ENCODE measurements at regions not wholly inside any gene's neighbourhood (a gene's known extent, or its start where the extent isn't known, plus 50 kb on each side); places are given as distances from the start of the nearest gene placed in this dataset.

DNA sequence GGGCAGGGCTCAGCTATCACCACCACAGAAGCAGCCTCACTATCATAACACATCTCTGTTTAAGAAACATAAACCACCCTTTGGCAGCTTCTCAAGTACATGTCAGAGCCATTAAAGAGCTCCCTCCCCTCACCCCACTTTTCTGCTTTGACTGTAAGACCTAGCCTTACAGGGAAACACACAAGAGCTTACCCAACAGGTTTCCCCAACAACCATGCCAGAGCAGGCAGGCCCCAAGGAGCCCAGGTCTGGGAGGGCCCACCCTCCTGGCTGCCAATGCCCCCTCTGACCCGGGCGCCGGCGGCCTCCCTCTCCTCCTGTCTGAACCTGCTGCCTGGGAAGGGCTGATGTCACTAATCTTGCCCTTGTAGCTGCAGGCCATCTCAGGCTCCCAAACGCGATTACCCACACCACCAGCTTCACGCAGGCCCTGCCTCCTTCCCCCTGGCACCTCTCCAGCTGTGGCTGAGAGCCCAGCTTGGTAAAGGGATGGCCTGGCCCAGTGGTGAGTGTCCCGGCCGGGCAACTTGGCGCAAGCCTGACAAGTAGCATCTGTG, 402.0 kb downstream of the MAFB start:
- Histone ChIP-seq H3F3A (ENCODE audit: insufficient read depth) (no peaks in the 10 kb centered on the region), H2AFZ (ENCODE audit: low read depth, low read length, severe bottlenecking) (no peak overlapping the region), H3K36me3 (ENCODE audit: low read length) (no peaks in the 10 kb centered on the region), H3K27me3 (ENCODE audit: low read length) (no peaks in the 10 kb centered on the region), H3K9me2 (replicated peaks; ENCODE audit: insufficient read depth, low read length) (no peaks in the 10 kb centered on the region), H3K4me2 (ENCODE audit: low read depth, low read length, poor library complexity, severe bottlenecking) (no peak overlapping the region), H3K9ac (ENCODE audit: low read length) (no peak overlapping the region), H3K9me3 (ENCODE audit: insufficient read depth, low read length) (no peaks in the 10 kb centered on the region), H4K20me1 (ENCODE audit: low read depth, low read length) (no peaks in the 10 kb centered on the region), H3K27ac (ENCODE audit: low read depth, low read length) (no peak overlapping the region), H3K4me3 (ENCODE audit: insufficient read depth, low read length, poor library complexity, severe bottlenecking) (no peak overlapping the region), H3K79me2 (ENCODE audit: insufficient read depth, low read length) (no peaks in the 10 kb centered on the region)
- TF ChIP-seq CTCF (IDR thresholded peaks at IDR 0.05; ENCODE audit: insufficient read depth, low read length, poor library complexity, severe bottlenecking) (no peak), EZH2phosphoT487 (conservative IDR thresholded peaks at IDR 0.05; ENCODE audit: low read length) (no peak)

DNA sequence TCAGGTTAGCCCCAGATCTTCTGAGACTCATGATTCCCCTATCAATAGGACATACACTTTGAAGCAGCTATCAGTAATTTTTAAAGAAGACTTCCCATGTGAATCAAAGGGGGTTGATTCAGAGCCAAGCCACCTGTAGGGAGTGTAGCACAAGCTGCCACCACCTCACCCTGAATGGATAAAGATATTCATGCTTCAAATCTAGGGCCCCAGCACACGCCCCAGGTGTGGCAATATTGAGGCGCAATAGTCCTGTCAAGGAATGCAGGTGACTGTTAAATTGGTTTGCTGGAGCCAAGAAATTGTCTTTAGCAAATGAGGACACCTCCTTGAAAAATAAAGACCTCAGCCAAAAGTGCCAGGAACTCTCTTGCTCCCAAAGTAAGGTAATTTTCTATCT, 404.4 kb downstream of the MAFB start:
- Histone ChIP-seq H3K79me2 (ENCODE audit: insufficient read depth, low read length) (no peaks in the 10 kb centered on the region), H4K20me1 (ENCODE audit: low read depth, low read length) (no peaks in the 10 kb centered on the region), H3K4me2 (ENCODE audit: low read depth, low read length, poor library complexity, severe bottlenecking) (no peak overlapping the region), H3K36me3 (ENCODE audit: low read length) (no peaks in the 10 kb centered on the region), H3K27me3 (ENCODE audit: low read length) (no peaks in the 10 kb centered on the region), H3F3A (ENCODE audit: insufficient read depth) (no peaks in the 10 kb centered on the region), H3K9ac (ENCODE audit: low read length) (no peak overlapping the region), H3K9me2 (replicated peaks; ENCODE audit: insufficient read depth, low read length) (no peaks in the 10 kb centered on the region), H3K9me3 (ENCODE audit: insufficient read depth, low read length) (no peaks in the 10 kb centered on the region), H3K4me3 (ENCODE audit: insufficient read depth, low read length, poor library complexity, severe bottlenecking) (no peak overlapping the region), H3K27ac (ENCODE audit: low read depth, low read length) (no peak overlapping the region), H2AFZ (ENCODE audit: low read depth, low read length, severe bottlenecking) (no peak overlapping the region)
- no peak for TF ChIP-seq EZH2phosphoT487 (conservative IDR thresholded peaks at IDR 0.05; ENCODE audit: low read length)

DNA sequence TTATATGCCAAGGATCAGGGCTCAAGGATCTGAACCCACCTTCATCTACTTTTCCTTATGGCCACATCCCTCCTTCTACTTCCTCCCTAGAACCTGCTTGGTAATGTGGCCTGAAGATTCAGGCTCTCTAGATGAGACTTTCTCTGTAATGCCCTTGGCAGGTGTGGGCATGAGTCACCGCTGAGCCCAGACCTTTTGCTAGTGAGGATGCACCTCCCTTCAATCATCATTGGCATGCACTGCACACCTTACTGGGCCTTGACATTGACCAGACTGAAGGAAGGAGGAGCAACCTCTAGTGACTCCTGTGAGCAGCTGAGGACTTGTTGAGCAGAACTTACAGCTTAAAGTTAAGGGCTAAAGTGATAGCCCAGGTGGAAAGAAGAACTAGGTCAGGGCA, 405.3 kb downstream of the MAFB start:
- no peak overlapping the region for H3K9ac ChIP-seq (ENCODE audit: low read length)
- no peaks in the 10 kb centered on the region for H3K9me3 ChIP-seq (ENCODE audit: insufficient read depth, low read length)
- H3K27ac ChIP-seq (ENCODE audit: low read depth, low read length), result no peak overlapping the region
- H2AFZ ChIP-seq (ENCODE audit: low read depth, low read length, severe bottlenecking), result no peak overlapping the region
- no peaks in the 10 kb centered on the region for H3K79me2 ChIP-seq (ENCODE audit: insufficient read depth, low read length)
- no peaks in the 10 kb centered on the region for H3K36me3 ChIP-seq (ENCODE audit: low read length)
- H3K4me3 ChIP-seq (ENCODE audit: insufficient read depth, low read length, poor library complexity, severe bottlenecking), result no peak overlapping the region
- H3K4me2 ChIP-seq (ENCODE audit: low read depth, low read length, poor library complexity, severe bottlenecking), result no peak overlapping the region
- no peaks in the 10 kb centered on the region for H3K27me3 ChIP-seq (ENCODE audit: low read length)
- no peaks in the 10 kb centered on the region for H4K20me1 ChIP-seq (ENCODE audit: low read depth, low read length)
- H3K9me2 ChIP-seq (replicated peaks; ENCODE audit: insufficient read depth, low read length), result no peaks in the 10 kb centered on the region
- no peak for TF ChIP-seq CTCF (IDR thresholded peaks at IDR 0.05; ENCODE audit: insufficient read depth, low read length, poor library complexity, severe bottlenecking)
- no peak for TF ChIP-seq EZH2phosphoT487 (conservative IDR thresholded peaks at IDR 0.05; ENCODE audit: low read length)
- no peaks in the 10 kb centered on the region for H3F3A ChIP-seq (ENCODE audit: insufficient read depth)

DNA sequence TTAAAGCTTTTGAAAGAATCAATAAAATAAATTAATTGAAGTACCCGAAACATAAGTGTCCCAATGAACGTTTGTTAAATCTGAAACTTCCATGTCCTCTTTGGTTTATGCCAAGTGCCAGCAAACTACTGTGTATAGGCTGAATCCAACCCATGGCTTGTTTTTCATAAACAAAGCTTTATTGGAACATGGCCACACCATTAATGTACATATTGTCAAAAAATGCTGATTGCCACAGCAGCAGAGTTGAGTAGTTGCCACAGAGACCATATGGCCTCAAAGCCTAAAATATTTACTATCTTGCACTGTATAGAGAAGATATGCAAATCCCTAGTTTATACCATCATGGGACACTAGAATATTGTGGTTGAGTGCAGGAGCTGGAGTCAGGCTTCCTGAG, 406.1 kb downstream of the MAFB start:
- no peaks in the 10 kb centered on the region for H3K27me3 ChIP-seq (ENCODE audit: low read length)
- no peak overlapping the region for H3K9ac ChIP-seq (ENCODE audit: low read length)
- no peaks in the 10 kb centered on the region for H3K36me3 ChIP-seq (ENCODE audit: low read length)
- H3K9me3 ChIP-seq (ENCODE audit: insufficient read depth, low read length), result no peaks in the 10 kb centered on the region
- H3K4me2 ChIP-seq (ENCODE audit: low read depth, low read length, poor library complexity, severe bottlenecking), result no peak overlapping the region
- H3K4me3 ChIP-seq (ENCODE audit: insufficient read depth, low read length, poor library complexity, severe bottlenecking), result no peak overlapping the region
- H2AFZ ChIP-seq (ENCODE audit: low read depth, low read length, severe bottlenecking), result no peak overlapping the region
- H3F3A ChIP-seq (ENCODE audit: insufficient read depth), result no peaks in the 10 kb centered on the region
- no peaks in the 10 kb centered on the region for H3K79me2 ChIP-seq (ENCODE audit: insufficient read depth, low read length)
- TF ChIP-seq EZH2phosphoT487 (conservative IDR thresholded peaks at IDR 0.05; ENCODE audit: low read length) (no peak), CTCF (IDR thresholded peaks at IDR 0.05; ENCODE audit: insufficient read depth, low read length, poor library complexity, severe bottlenecking) (no peak)
- no peaks in the 10 kb centered on the region for H4K20me1 ChIP-seq (ENCODE audit: low read depth, low read length)
- no peak overlapping the region for H3K27ac ChIP-seq (ENCODE audit: low read depth, low read length)
- H3K9me2 ChIP-seq (replicated peaks; ENCODE audit: insufficient read depth, low read length), result no peaks in the 10 kb centered on the region

Data from SU-DHL-6 (cell line).